ENCODE measurements at regions not wholly inside any gene's neighbourhood (a gene's known extent, or its start where the extent isn't known, plus 50 kb on each side); places are given as distances from the start of the nearest gene placed in this dataset.
A peak's percentile ranks its signal among the peaks of the same experiment; 100 is the strongest.

DNA sequence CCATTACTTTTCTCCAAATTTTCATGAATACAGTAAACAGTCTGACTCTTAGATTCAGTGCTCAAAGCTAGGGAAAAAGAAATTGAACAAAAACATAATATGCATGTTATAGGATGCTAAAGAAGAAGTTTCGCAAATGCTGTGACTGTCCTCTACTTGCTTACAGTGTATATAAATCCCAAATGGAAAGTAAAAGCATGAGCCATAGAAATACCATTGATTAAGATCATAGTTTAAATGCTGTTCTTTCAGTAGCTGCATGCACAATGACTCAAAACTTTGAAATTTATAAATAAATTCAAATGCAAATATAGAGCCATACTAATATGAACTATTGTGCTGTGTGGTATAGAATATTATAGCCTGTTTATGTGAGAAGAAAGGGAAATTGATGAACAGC lies 1113.9 kb upstream of the ACVR2A start:
- Histone ChIP-seq H3K36me3 (ENCODE audit: control insufficient read depth, insufficient read depth, low read length) (no peaks in the 10 kb centered on the region), H3K27me3 (ENCODE audit: control insufficient read depth, insufficient read depth, low read length) (no peaks in the 10 kb centered on the region), H3K4me3 (ENCODE audit: low read depth, low read length) (no peak overlapping the region)
- FAIRE-seq (no peak), DNase-seq (ENCODE audit: low read depth) (peak; percentile 29)
- TF ChIP-seq CTCF (IDR thresholded peaks at IDR 0.05; ENCODE audit: insufficient read depth, low read length, severe bottlenecking), result no peak

GRCh38 chr2:146721486-146721885 lies 1123.3 kb upstream of the ACVR2A start:
- FAIRE-seq, result no peak
- Histone ChIP-seq H3K36me3 (ENCODE audit: control insufficient read depth, insufficient read depth, low read length) (no peaks in the 10 kb centered on the region), H3K4me3 (ENCODE audit: low read depth, low read length) (no peak overlapping the region), H3K27me3 (ENCODE audit: control insufficient read depth, insufficient read depth, low read length) (no peaks in the 10 kb centered on the region)
- TF ChIP-seq CTCF (IDR thresholded peaks at IDR 0.05; ENCODE audit: insufficient read depth, low read length, severe bottlenecking), result peak; percentile 17
- DNase-seq (ENCODE audit: low read depth), result peak; percentile 72

GRCh38 chr2:146720170-146720569 lies 1124.7 kb upstream of the ACVR2A start:
- H3K36me3 ChIP-seq (ENCODE audit: control insufficient read depth, insufficient read depth, low read length), result no peaks in the 10 kb centered on the region
- DNase-seq (ENCODE audit: low read depth) (no peak), FAIRE-seq (no peak)
- TF ChIP-seq CTCF (IDR thresholded peaks at IDR 0.05; ENCODE audit: insufficient read depth, low read length, severe bottlenecking), result no peak
- H3K27me3 ChIP-seq (ENCODE audit: control insufficient read depth, insufficient read depth, low read length), result no peaks in the 10 kb centered on the region
- no peak overlapping the region for H3K4me3 ChIP-seq (ENCODE audit: low read depth, low read length)

GRCh38 chr2:146716591-146716990 lies 1128.2 kb upstream of the ACVR2A start:
- Histone ChIP-seq H3K27me3 (ENCODE audit: control insufficient read depth, insufficient read depth, low read length) (no peaks in the 10 kb centered on the region), H3K4me3 (ENCODE audit: low read depth, low read length) (no peak overlapping the region), H3K36me3 (ENCODE audit: control insufficient read depth, insufficient read depth, low read length) (no peaks in the 10 kb centered on the region)
- TF ChIP-seq CTCF (IDR thresholded peaks at IDR 0.05; ENCODE audit: insufficient read depth, low read length, severe bottlenecking), result no peak
- no peak for DNase-seq (ENCODE audit: low read depth)
- no peak for FAIRE-seq

DNA sequence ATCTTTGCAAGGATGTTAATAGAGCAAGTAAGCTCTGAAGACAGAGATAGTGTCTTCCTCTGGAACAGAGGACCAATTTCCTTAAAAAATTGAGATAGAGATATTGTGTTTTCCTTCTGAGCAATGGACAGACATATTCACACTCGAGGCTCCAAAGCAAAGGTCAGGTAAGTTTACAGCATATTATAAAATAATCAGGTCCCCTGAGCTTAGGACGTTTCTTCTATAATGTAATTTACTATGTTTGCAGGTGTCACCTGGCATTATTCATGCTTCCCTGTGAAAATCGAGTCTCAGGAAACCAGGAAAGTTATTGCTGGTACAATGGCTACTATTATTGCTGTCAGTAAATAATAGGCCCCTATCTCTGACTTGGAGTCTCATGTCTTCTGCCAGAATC lies 1135.8 kb upstream of the ACVR2A start:
- Histone ChIP-seq H3K27me3 (ENCODE audit: control insufficient read depth, insufficient read depth, low read length) (no peaks in the 10 kb centered on the region), H3K36me3 (ENCODE audit: control insufficient read depth, insufficient read depth, low read length) (no peaks in the 10 kb centered on the region), H3K4me3 (ENCODE audit: low read depth, low read length) (no peak overlapping the region)
- TF ChIP-seq CTCF (IDR thresholded peaks at IDR 0.05; ENCODE audit: insufficient read depth, low read length, severe bottlenecking), result no peak
- FAIRE-seq (no peak), DNase-seq (ENCODE audit: low read depth) (no peak)

DNA sequence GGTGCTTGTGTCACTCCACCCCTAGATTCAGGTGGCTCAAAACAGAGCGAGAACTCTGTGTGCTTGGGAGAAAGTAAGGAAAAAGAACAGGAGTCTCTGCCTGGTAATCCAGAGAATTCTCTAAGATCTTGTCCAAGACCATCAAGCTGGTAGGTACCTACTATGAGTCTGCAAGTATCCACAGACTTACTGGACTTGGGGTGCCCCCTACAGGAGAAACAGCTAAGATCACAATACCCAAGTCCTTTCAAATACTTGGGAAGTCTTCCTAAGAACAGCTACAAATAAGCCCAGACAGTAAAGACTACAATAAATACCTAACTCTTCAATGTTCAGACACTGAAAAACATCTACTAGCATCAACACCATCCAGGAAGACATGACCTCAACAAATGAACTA lies 1143.6 kb upstream of the ACVR2A start:
- DNase-seq (ENCODE audit: low read depth) (peak; percentile 19), FAIRE-seq (no peak)
- Histone ChIP-seq H3K27me3 (ENCODE audit: control insufficient read depth, insufficient read depth, low read length) (no peaks in the 10 kb centered on the region), H3K36me3 (ENCODE audit: control insufficient read depth, insufficient read depth, low read length) (no peaks in the 10 kb centered on the region), H3K4me3 (ENCODE audit: low read depth, low read length) (no peak overlapping the region)
- TF ChIP-seq CTCF (IDR thresholded peaks at IDR 0.05; ENCODE audit: insufficient read depth, low read length, severe bottlenecking), result peak; percentile 11

Measured in bronchial epithelial cell (primary cell).